Skeletal muscle cell (primary cell): ENCODE measurements at regions not wholly inside any gene's neighbourhood (a gene's known extent, or its start where the extent isn't known, plus 50 kb on each side); places are given as distances from the start of the nearest gene placed in this dataset.

ENCODE experiments used
- DNase-seq: peaks from one replicate; pipeline ENCODE4 v3.0.0-alpha.2; 2010; ENCODE audit warnings: low read depth
- H3K4me3 ChIP-seq: 2 replicates; pipeline ENCODE4 v1.5.1; 2011; ENCODE audit warnings: low read depth, mild to moderate bottlenecking, control low read depth, low read length, moderate library complexity

GRCh38 chr20:40558212-40558611, 130.8 kb downstream of the MAFB start:
- H3K4me3 ChIP-seq = no peak overlapping the region
- DNase-seq = no peak

GRCh38 chr20:40551125-40551530, 137.9 kb downstream of the MAFB start:
- no peak for DNase-seq
- no peak overlapping the region for H3K4me3 ChIP-seq

- DNase-seq = no peak
- H3K4me3 ChIP-seq = no peak overlapping the region
Observed at GRCh38 chr20:40547483-40548091, 141.4 kb downstream of the MAFB start.

GRCh38 chr20:40545478-40545877, 143.6 kb downstream of the MAFB start:
- no peak for DNase-seq
- no peak overlapping the region for H3K4me3 ChIP-seq

- DNase-seq = no peak
- no peak overlapping the region for H3K4me3 ChIP-seq
Observed at GRCh38 chr20:40542065-40542464, 147.0 kb downstream of the MAFB start.

- no peak overlapping the region for H3K4me3 ChIP-seq
- no peak for DNase-seq
Observed at GRCh38 chr20:40540166-40540565, 148.9 kb downstream of the MAFB start.

- no peak for DNase-seq
- H3K4me3 ChIP-seq = no peak overlapping the region
Observed at GRCh38 chr20:40538131-40538530, 150.9 kb downstream of the MAFB start.

- no peak overlapping the region for H3K4me3 ChIP-seq
- DNase-seq = no peak
Observed at GRCh38 chr20:40536808-40537207, 152.2 kb downstream of the MAFB start.

- H3K4me3 ChIP-seq = no peak overlapping the region
- DNase-seq = no peak
Observed at GRCh38 chr20:40535816-40536215, 153.2 kb downstream of the MAFB start.

GRCh38 chr20:40532103-40532502, 156.9 kb downstream of the MAFB start:
- no peak for DNase-seq
- H3K4me3 ChIP-seq = no peak overlapping the region

- no peak overlapping the region for H3K4me3 ChIP-seq
- DNase-seq = peak; percentile 13
Observed at GRCh38 chr20:40525351-40525750, 163.7 kb downstream of the MAFB start.

GRCh38 chr20:40524071-40524470, 165.0 kb downstream of the MAFB start:
- no peak for DNase-seq
- H3K4me3 ChIP-seq = no peak overlapping the region

- no peak for DNase-seq
- H3K4me3 ChIP-seq = no peak overlapping the region
Observed at GRCh38 chr20:40522405-40522804, 166.6 kb downstream of the MAFB start.

GRCh38 chr20:40521962-40522361, 167.1 kb downstream of the MAFB start:
- no peak for DNase-seq
- no peak overlapping the region for H3K4me3 ChIP-seq

GRCh38 chr20:40519918-40520317, 169.1 kb downstream of the MAFB start:
- no peak for DNase-seq
- no peak overlapping the region for H3K4me3 ChIP-seq

GRCh38 chr20:40512994-40513393, 176.0 kb downstream of the MAFB start:
- DNase-seq = no peak

GRCh38 chr20:40512591-40512990, 176.4 kb downstream of the MAFB start:
- H3K4me3 ChIP-seq = no peak overlapping the region
- no peak for DNase-seq

More at GRCh38 chr20:40512994-40513393, 176.0 kb downstream of the MAFB start:
- H3K4me3 ChIP-seq = no peak overlapping the region

- DNase-seq = peak; percentile 45
- no peak overlapping the region for H3K4me3 ChIP-seq
Observed at GRCh38 chr20:40511478-40511877, 177.6 kb downstream of the MAFB start.

- H3K4me3 ChIP-seq = no peak overlapping the region
- DNase-seq = no peak
Observed at GRCh38 chr20:40510622-40511021, 178.4 kb downstream of the MAFB start.

GRCh38 chr20:40508821-40509220, 180.2 kb downstream of the MAFB start:
- DNase-seq = no peak
- H3K4me3 ChIP-seq = no peak overlapping the region

GRCh38 chr20:40506537-40506939, 182.5 kb downstream of the MAFB start:
- H3K4me3 ChIP-seq = no peak overlapping the region
- DNase-seq = peak; percentile 92

- no peak overlapping the region for H3K4me3 ChIP-seq
- no peak for DNase-seq
Observed at GRCh38 chr20:40503119-40503518, 185.9 kb downstream of the MAFB start.
